Memory B cell (primary cell): ENCODE measurements at regions not wholly inside any gene's neighbourhood (a gene's known extent, or its start where the extent isn't known, plus 50 kb on each side); places are given as distances from the start of the nearest gene placed in this dataset.

ENCODE experiments used
- ATAC-seq: fragments of 150-1000 bp; cut with Tn5 transposase; 2 replicates; pipeline ENCODE4 v1.10.0; 2021; ENCODE audit warnings: low read depth, mild to moderate bottlenecking, moderate library complexity
- DNase-seq, 2 donors: peaks; one replicate each; pipeline ENCODE4 v3.0.0; 2022; ENCODE audit warnings: low spot score in 2 of 2
- H3K27ac Mint-ChIP-seq: one replicate; pipeline ENCODE4 v1.8.0; 2022; ENCODE audit warnings: mild to moderate bottlenecking, moderate library complexity, mixed read lengths
- H3K27me3 Mint-ChIP-seq: one replicate; pipeline ENCODE4 v1.8.0; 2022; ENCODE audit warnings: mixed read lengths
- H3K36me3 Mint-ChIP-seq: one replicate; pipeline ENCODE4 v1.8.0; 2022; ENCODE audit warnings: mild to moderate bottlenecking, mixed read lengths
- H3K4me1 Mint-ChIP-seq: one replicate; pipeline ENCODE4 v1.8.0; 2022; ENCODE audit warnings: mixed read lengths
- H3K4me3 Mint-ChIP-seq: one replicate; pipeline ENCODE4 v1.8.0; 2022; ENCODE audit warnings: mild to moderate bottlenecking, moderate library complexity, mixed read lengths
- H3K9me3 Mint-ChIP-seq: one replicate; pipeline ENCODE4 v1.8.0; 2022; ENCODE audit warnings: mixed read lengths

- H3K36me3 Mint-ChIP-seq: no peaks in the 10 kb centered on the region
- no peak overlapping the region for H3K4me3 Mint-ChIP-seq
- H3K9me3 Mint-ChIP-seq: peaks cover 3% of the 10 kb centered on the region
- H3K4me1 Mint-ChIP-seq: no peaks in the 10 kb centered on the region
- no peak overlapping the region for H3K27ac Mint-ChIP-seq
- no peaks in the 10 kb centered on the region for H3K27me3 Mint-ChIP-seq
- DNase-seq (no peak), ATAC-seq (no peak)
These were observed 184.8 kb downstream of the CXCL12 start for GRCh38 chr10:44199991-44200655.

- H3K36me3 Mint-ChIP-seq: no peaks in the 10 kb centered on the region
- ATAC-seq (no peak), DNase-seq (no peak)
- no peak overlapping the region for H3K27ac Mint-ChIP-seq
- H3K4me1 Mint-ChIP-seq: no peaks in the 10 kb centered on the region
- no peaks in the 10 kb centered on the region for H3K27me3 Mint-ChIP-seq
- no peak overlapping the region for H3K4me3 Mint-ChIP-seq
- peaks cover 3% of the 10 kb centered on the region for H3K9me3 Mint-ChIP-seq
These were observed 185.6 kb downstream of the CXCL12 start for GRCh38 chr10:44199267-44199666.

GRCh38 chr10:44198780-44199097 is 186.2 kb downstream of the CXCL12 start:
- Mint-ChIP-seq H3K4me1 (no peaks in the 10 kb centered on the region), H3K9me3 (peaks cover 3% of the 10 kb centered on the region), H3K27ac (no peak overlapping the region), H3K4me3 (no peak overlapping the region), H3K36me3 (no peaks in the 10 kb centered on the region), H3K27me3 (no peaks in the 10 kb centered on the region)
- ATAC-seq (no peak), DNase-seq (no peak)

GRCh38 chr10:44198096-44198779 is 186.7 kb downstream of the CXCL12 start:
- H3K27ac Mint-ChIP-seq: no peak overlapping the region
- H3K27me3 Mint-ChIP-seq: no peaks in the 10 kb centered on the region
- no peaks in the 10 kb centered on the region for H3K4me1 Mint-ChIP-seq
- peaks cover 3% of the 10 kb centered on the region for H3K9me3 Mint-ChIP-seq
- ATAC-seq (no peak), DNase-seq (no peak)
- H3K36me3 Mint-ChIP-seq: no peaks in the 10 kb centered on the region
- H3K4me3 Mint-ChIP-seq: no peak overlapping the region

- Mint-ChIP-seq H3K4me1 (no peaks in the 10 kb centered on the region), H3K27ac (no peak overlapping the region), H3K36me3 (no peaks in the 10 kb centered on the region), H3K4me3 (no peak overlapping the region), H3K9me3 (peaks cover 3% of the 10 kb centered on the region), H3K27me3 (no peaks in the 10 kb centered on the region)
- no peak for DNase-seq
- no peak for ATAC-seq
These were observed 187.3 kb downstream of the CXCL12 start for GRCh38 chr10:44197646-44198045.

- ATAC-seq (no peak), DNase-seq (no peak)
- H3K27ac Mint-ChIP-seq: no peak overlapping the region
- H3K9me3 Mint-ChIP-seq: peaks cover 3% of the 10 kb centered on the region
- H3K27me3 Mint-ChIP-seq: no peaks in the 10 kb centered on the region
- no peaks in the 10 kb centered on the region for H3K4me1 Mint-ChIP-seq
- no peaks in the 10 kb centered on the region for H3K36me3 Mint-ChIP-seq
- H3K4me3 Mint-ChIP-seq: no peak overlapping the region
These were observed 188.6 kb downstream of the CXCL12 start for GRCh38 chr10:44196336-44196735.

GRCh38 chr10:44196008-44196320 is 188.9 kb downstream of the CXCL12 start:
- DNase-seq (no peak), ATAC-seq (no peak)
- Mint-ChIP-seq H3K27me3 (no peaks in the 10 kb centered on the region), H3K36me3 (no peaks in the 10 kb centered on the region), H3K9me3 (peaks cover 5% of the 10 kb centered on the region), H3K27ac (no peak overlapping the region), H3K4me1 (no peaks in the 10 kb centered on the region), H3K4me3 (no peak overlapping the region)

- no peak for ATAC-seq
- no peaks in the 10 kb centered on the region for H3K36me3 Mint-ChIP-seq
- no peaks in the 10 kb centered on the region for H3K4me1 Mint-ChIP-seq
- DNase-seq: no peak
- no peak overlapping the region for H3K4me3 Mint-ChIP-seq
- H3K27ac Mint-ChIP-seq: no peak overlapping the region
- no peaks in the 10 kb centered on the region for H3K27me3 Mint-ChIP-seq
- peaks cover 9% of the 10 kb centered on the region for H3K9me3 Mint-ChIP-seq
These were observed 189.5 kb downstream of the CXCL12 start for GRCh38 chr10:44195112-44196007.

- peaks cover 9% of the 10 kb centered on the region for H3K9me3 Mint-ChIP-seq
- no peak for DNase-seq
- H3K36me3 Mint-ChIP-seq: no peaks in the 10 kb centered on the region
- no peak overlapping the region for H3K27ac Mint-ChIP-seq
- no peaks in the 10 kb centered on the region for H3K4me1 Mint-ChIP-seq
- H3K4me3 Mint-ChIP-seq: no peak overlapping the region
- ATAC-seq: no peak
- H3K27me3 Mint-ChIP-seq: no peaks in the 10 kb centered on the region
These were observed 190.5 kb downstream of the CXCL12 start for GRCh38 chr10:44194435-44194834.

- no peak for DNase-seq
- Mint-ChIP-seq H3K4me3 (no peak overlapping the region), H3K27me3 (no peaks in the 10 kb centered on the region), H3K36me3 (no peaks in the 10 kb centered on the region), H3K4me1 (no peaks in the 10 kb centered on the region), H3K9me3 (peaks cover 9% of the 10 kb centered on the region), H3K27ac (no peak overlapping the region)
- no peak for ATAC-seq
These were observed 191.2 kb downstream of the CXCL12 start for GRCh38 chr10:44193567-44194220.

- Mint-ChIP-seq H3K4me3 (no peak overlapping the region), H3K9me3 (peaks cover 9% of the 10 kb centered on the region), H3K27ac (no peak overlapping the region), H3K4me1 (no peaks in the 10 kb centered on the region), H3K27me3 (no peaks in the 10 kb centered on the region), H3K36me3 (no peaks in the 10 kb centered on the region)
- ATAC-seq (no peak), DNase-seq (no peak)
These were observed 191.7 kb downstream of the CXCL12 start for GRCh38 chr10:44193166-44193565.

- Mint-ChIP-seq H3K27ac (no peak overlapping the region), H3K4me3 (no peak overlapping the region), H3K36me3 (no peaks in the 10 kb centered on the region), H3K9me3 (peaks cover 9% of the 10 kb centered on the region), H3K4me1 (no peaks in the 10 kb centered on the region), H3K27me3 (no peaks in the 10 kb centered on the region)
- DNase-seq (no peak), ATAC-seq (no peak)
These were observed 192.5 kb downstream of the CXCL12 start for GRCh38 chr10:44192435-44192834.

GRCh38 chr10:44190541-44190940 is 194.4 kb downstream of the CXCL12 start:
- no peak overlapping the region for H3K4me3 Mint-ChIP-seq
- no peaks in the 10 kb centered on the region for H3K27me3 Mint-ChIP-seq
- H3K27ac Mint-ChIP-seq: no peak overlapping the region
- peaks cover 9% of the 10 kb centered on the region for H3K9me3 Mint-ChIP-seq
- no peak for DNase-seq
- no peak for ATAC-seq
- no peaks in the 10 kb centered on the region for H3K36me3 Mint-ChIP-seq
- no peaks in the 10 kb centered on the region for H3K4me1 Mint-ChIP-seq

- no peaks in the 10 kb centered on the region for H3K36me3 Mint-ChIP-seq
- H3K9me3 Mint-ChIP-seq: peaks cover 11% of the 10 kb centered on the region
- no peak overlapping the region for H3K4me3 Mint-ChIP-seq
- H3K27me3 Mint-ChIP-seq: peaks cover 2% of the 10 kb centered on the region
- DNase-seq: no peak
- no peak overlapping the region for H3K27ac Mint-ChIP-seq
- H3K4me1 Mint-ChIP-seq: no peaks in the 10 kb centered on the region
- no peak for ATAC-seq
These were observed 198.1 kb downstream of the CXCL12 start for GRCh38 chr10:44186821-44187220.
